Esophagus squamous epithelium (tissue), 5 donors: ENCODE measurements at regions not wholly inside any gene's neighbourhood (a gene's known extent, or its start where the extent isn't known, plus 50 kb on each side); places are given as distances from the start of the nearest gene placed in this dataset.

Experiments used
- DNase-seq: peaks from one replicate; lab custom pipeline; 2025; lab: John Stamatoyannopoulos, UW
- H3K27ac ChIP-seq, 4 donors: fragments of 200-600 bp; sonication (generic); one replicate each; pipeline ENCODE4 v1.5.1; 2016 to 2019; ENCODE audit warnings: mild to moderate bottlenecking in 1 of 4
- H3K27me3 ChIP-seq, 4 donors: fragments of 200-600 bp; sonication (generic); 1 replicate in 3 of 4; 2 replicates in 1 of 4; pipeline versions ENCODE4 v1.5.1 to v1.6.0; 2017 to 2021; ENCODE audit warnings: antibody characterized with exemption in 1 of 4
- H3K36me3 ChIP-seq, 3 donors: fragments of 200-600 bp; sonication (generic); one replicate each; pipeline ENCODE4 v1.5.1; 2016 to 2019
- H3K4me1 ChIP-seq, 3 donors: fragments of 200-600 bp; sonication (generic); one replicate each; pipeline ENCODE4 v1.5.1; 2017 to 2019
- H3K4me3 ChIP-seq, 4 donors: fragments of 200-600 bp; sonication (generic); 1 replicate in 3 of 4; 2 replicates in 1 of 4; pipeline ENCODE4 v1.5.1; 2016 to 2019; ENCODE audit warnings: mild to moderate bottlenecking in 2 of 4, moderate library complexity in 1 of 4
- H3K9me3 ChIP-seq, 3 donors: fragments of 200-600 bp; sonication (generic); one replicate each; pipeline ENCODE4 v1.5.1; 2016 to 2019
- CTCF ChIP-seq, 6 experiments: fragments of 450-650 bp in 4 of 6; fragments of 200-600 bp in 2 of 6; sonication (generic) in 2 of 6; IDR thresholded peaks; one replicate each; pipeline ENCODE4 v1.5.1; 2016 to 2019; ENCODE audit warnings: antibody characterized with exemption in 6 of 6, mild to moderate bottlenecking in 4 of 6, moderate library complexity in 4 of 6
- POLR2A ChIP-seq, 4 donors: fragments of 450-650 bp; IDR thresholded peaks; one replicate each; pipeline ENCODE4 v1.6.1; 2017; ENCODE audit warnings: antibody characterized with exemption in 4 of 4, mild to moderate bottlenecking in 4 of 4, moderate library complexity in 3 of 4
- WGBS, 2 donors: methylation state at CpG; one replicate each; pipeline ENCODE4 v1.1.5; 2018; 5-methylcytosine and 5-hydroxymethylcytosine counted together
- intact Hi-C: fragments of 100-400 bp; cut with DNase I; formaldehyde crosslinking; loops from one replicate; pipeline ENCODE4 v1.15.0; 2022
- donor health status: DM: yes; HTN: yes; CAD: no.

- Histone ChIP-seq H3K9me3 (no peaks in the 10 kb centered on the region), H3K27me3 (no peaks in the 10 kb centered on the region), H3K4me1 (peaks cover 0 to 7% (median 0%) of the 10 kb centered on the region in 3 donors), H3K4me3 (no peak overlapping the region), H3K27ac (no peak overlapping the region), H3K36me3 (no peaks in the 10 kb centered on the region)
- DNase-seq: no peak
- intact Hi-C loops: no loop called here
- no peak for TF ChIP-seq POLR2A (IDR thresholded peaks at IDR 0.05)
- TF ChIP-seq CTCF (IDR thresholded peaks at IDR 0.05): no peak
- WGBS, 2 donors: 17 to 29% methylated on average over 4 of the region's 4 CpGs
Measured at GRCh38 chr18:28792404-28793086, 615.6 kb upstream of the CDH2 start.

- no peak for DNase-seq
- Histone ChIP-seq H3K9me3 (no peaks in the 10 kb centered on the region), H3K4me3 (no peak overlapping the region), H3K27ac (no peak overlapping the region), H3K4me1 (peaks cover 0 to 7% (median 0%) of the 10 kb centered on the region in 3 donors), H3K27me3 (no peaks in the 10 kb centered on the region), H3K36me3 (no peaks in the 10 kb centered on the region)
- intact Hi-C loops: no loop called here
- WGBS, 2 donors: 61 to 64% methylated on average over 2 of the region's 2 CpGs
- TF ChIP-seq POLR2A (IDR thresholded peaks at IDR 0.05) (no peak), CTCF (IDR thresholded peaks at IDR 0.05) (no peak)
Measured at GRCh38 chr18:28791101-28791500, 614.2 kb upstream of the CDH2 start.

GRCh38 chr18:28789502-28789901, 612.6 kb upstream of the CDH2 start:
- Histone ChIP-seq H3K4me3 (no peak overlapping the region), H3K27me3 (no peaks in the 10 kb centered on the region), H3K36me3 (no peaks in the 10 kb centered on the region), H3K27ac (no peak overlapping the region), H3K4me1 (peaks cover 0 to 7% (median 0%) of the 10 kb centered on the region in 3 donors), H3K9me3 (no peaks in the 10 kb centered on the region)
- intact Hi-C loops: no loop called here
- 49 to 51% methylated on average over 5 of the region's 5 CpGs for WGBS, 2 donors
- DNase-seq: no peak
- no peak for TF ChIP-seq CTCF (IDR thresholded peaks at IDR 0.05)
- TF ChIP-seq POLR2A (IDR thresholded peaks at IDR 0.05): no peak

GRCh38 chr18:28786926-28787325, 610.0 kb upstream of the CDH2 start:
- no peak for TF ChIP-seq CTCF (IDR thresholded peaks at IDR 0.05)
- TF ChIP-seq POLR2A (IDR thresholded peaks at IDR 0.05): no peak

GRCh38 chr18:28781616-28782362, 604.9 kb upstream of the CDH2 start:
- H3K27me3 ChIP-seq: no peaks in the 10 kb centered on the region
- no peak for DNase-seq
- no peaks in the 10 kb centered on the region for H3K36me3 ChIP-seq
- H3K9me3 ChIP-seq: no peaks in the 10 kb centered on the region
- no peak overlapping the region for H3K4me3 ChIP-seq
- intact Hi-C loops: no loop called here
- no peaks in the 10 kb centered on the region for H3K4me1 ChIP-seq
- TF ChIP-seq POLR2A (IDR thresholded peaks at IDR 0.05) (no peak), CTCF (IDR thresholded peaks at IDR 0.05) (no peak)
- WGBS, 2 donors: 44 to 56% methylated on average over 4 of the region's 4 CpGs
- no peak overlapping the region for H3K27ac ChIP-seq

More at GRCh38 chr18:28786926-28787325, 610.0 kb upstream of the CDH2 start:
- Histone ChIP-seq H3K27me3 (no peaks in the 10 kb centered on the region), H3K36me3 (no peaks in the 10 kb centered on the region), H3K4me1 (no peaks in the 10 kb centered on the region), H3K9me3 (no peaks in the 10 kb centered on the region), H3K27ac (no peak overlapping the region), H3K4me3 (no peak overlapping the region)
- intact Hi-C loops: no loop called here
- WGBS, 2 donors: 35 to 36% methylated on average over 3 of the region's 3 CpGs
- no peak for DNase-seq
